IMR-90 (cell line): ENCODE measurements at regions not wholly inside any gene's neighbourhood (a gene's known extent, or its start where the extent isn't known, plus 50 kb on each side); places are given as distances from the start of the nearest gene placed in this dataset.

ENCODE experiments used
- ATAC-seq: fragments of 200-7000 bp; cut with Tn5 transposase; 2 replicates; pipeline ENCODE4 v1.9.1; 2020; ENCODE audit warnings: low read depth, mild to moderate bottlenecking, moderate library complexity
- BruUV-seq: library from RNA; stranded (reverse); fragments of 400-500 nt; replicated peaks from 2 replicates; lab custom pipeline; 2021; lab: Mats Ljungman, UMichigan
- CTCF ChIA-PET: fragments of 300-600 bp; formaldehyde crosslinking; extraction: SDS; loops from one replicate; lab custom pipeline; 2021; ENCODE audit warnings: antibody characterized with exemption; lab: Yijun Ruan, JAX
- POLR2A ChIA-PET: fragments of 300-600 bp; sonication (Branson Sonifier 250); formaldehyde crosslinking; loops from one replicate; lab custom pipeline; 2022; ENCODE audit warnings: antibody characterized with exemption; ENCODE audit not compliant: unreplicated experiment; lab: Charles Lee
- DNase-seq: peaks from one replicate; pipeline ENCODE4 v3.0.0; 2013
- H2AFZ ChIP-seq: replicated peaks from 2 replicates; pipeline ENCODE3; 2013; ENCODE audit warnings: low read length, mild to moderate bottlenecking; ENCODE audit not compliant: poor library complexity
- H2AK5ac ChIP-seq: 2 replicates; pipeline ENCODE4 v1.6.1; 2013; ENCODE audit warnings: low read depth, low read length, inconsistent platforms
- H2AK9ac ChIP-seq: replicated peaks from 2 replicates; pipeline ENCODE3; 2013; ENCODE audit warnings: mild to moderate bottlenecking, low read depth, low read length, moderate library complexity; ENCODE audit not compliant: poor library complexity
- H2BK120ac ChIP-seq: 2 replicates; pipeline ENCODE4 v1.6.1; 2013; ENCODE audit warnings: low read depth, low read length, inconsistent platforms
- H2BK15ac ChIP-seq: 3 replicates; pipeline ENCODE4 v1.6.1; 2013; ENCODE audit warnings: low read depth, low read length, inconsistent platforms
- H2BK20ac ChIP-seq: 2 replicates; pipeline ENCODE4 v1.6.1; 2013; ENCODE audit warnings: low read depth, mild to moderate bottlenecking, inconsistent platforms, low read length, moderate library complexity
- H2BK5ac ChIP-seq: 2 replicates; pipeline ENCODE4 v1.6.1; 2013; ENCODE audit warnings: mild to moderate bottlenecking, low read depth, low read length, inconsistent platforms; ENCODE audit not compliant: poor library complexity, severe bottlenecking
- H3K14ac ChIP-seq: replicated peaks from 2 replicates; pipeline ENCODE4 v1.6.1; 2013; ENCODE audit warnings: low read depth, low read length, inconsistent platforms
- H3K18ac ChIP-seq: 2 replicates; pipeline ENCODE4 v1.6.1; 2013; ENCODE audit warnings: low read depth, low read length, control low read depth
- H3K23ac ChIP-seq: 2 replicates; pipeline ENCODE4 v1.6.1; 2013; ENCODE audit warnings: low read depth, low read length, inconsistent platforms
- H3K27ac ChIP-seq: 2 replicates; pipeline ENCODE4 v1.5.1; 2013; ENCODE audit warnings: mild to moderate bottlenecking, control low read depth, low read length; ENCODE audit not compliant: insufficient read depth
- H3K27me3 ChIP-seq: 2 replicates; pipeline ENCODE4 v1.6.1; 2013; ENCODE audit warnings: low read length; ENCODE audit not compliant: control insufficient read depth, insufficient read depth
- H3K36me3 ChIP-seq: 2 replicates; pipeline ENCODE4 v1.6.1; 2013; ENCODE audit warnings: low read length, mixed read lengths; ENCODE audit not compliant: control insufficient read depth, insufficient read depth
- H3K4ac ChIP-seq: 2 replicates; pipeline ENCODE4 v1.6.1; 2013; ENCODE audit warnings: low read depth, low read length, inconsistent platforms
- H3K4me1 ChIP-seq: 2 replicates; pipeline ENCODE4 v1.6.1; 2013; ENCODE audit warnings: low read length, mixed read lengths; ENCODE audit not compliant: control insufficient read depth, insufficient read depth
- H3K4me2 ChIP-seq: 2 replicates; pipeline ENCODE4 v1.6.1; 2013; ENCODE audit warnings: low read depth, mild to moderate bottlenecking, control low read depth, low read length, moderate library complexity
- H3K4me3 ChIP-seq: 2 replicates; pipeline ENCODE4 v1.5.1; 2013; ENCODE audit warnings: low read depth, mild to moderate bottlenecking, control low read depth, low read length, moderate library complexity; ENCODE audit not compliant: insufficient read depth
- H3K56ac ChIP-seq: 2 replicates; pipeline ENCODE4 v1.6.1; 2013; ENCODE audit warnings: low read length, inconsistent platforms; ENCODE audit not compliant: insufficient read depth; ENCODE audit errors: extremely low read depth
- H3K79me1 ChIP-seq, 2 experiments: 2 replicates each; pipeline ENCODE4 v1.6.1; 2013; ENCODE audit warnings: low read length in 2 of 2, inconsistent platforms in 1 of 2, low read depth in 1 of 2
- H3K9ac ChIP-seq: 2 replicates; pipeline ENCODE4 v1.6.1; 2013; ENCODE audit warnings: low read depth, low read length, control low read depth
- H3K9me1 ChIP-seq: 2 replicates; pipeline ENCODE4 v1.6.1; 2013; ENCODE audit warnings: low read length, inconsistent platforms; ENCODE audit not compliant: insufficient read depth
- H3K9me3 ChIP-seq: 2 replicates; pipeline ENCODE4 v1.6.1; 2013; ENCODE audit warnings: low read length; ENCODE audit not compliant: control insufficient read depth, insufficient read depth
- H4K20me1 ChIP-seq: 2 replicates; pipeline ENCODE4 v1.6.1; 2013; ENCODE audit warnings: low read length, inconsistent platforms; ENCODE audit not compliant: insufficient read depth
- H4K5ac ChIP-seq: 2 replicates; pipeline ENCODE4 v1.6.1; 2013; ENCODE audit warnings: mild to moderate bottlenecking, low read depth, low read length, control low read depth
- H4K8ac ChIP-seq, 2 experiments: 2 replicates each; pipeline ENCODE4 v1.6.1; 2013; ENCODE audit warnings: low read depth in 2 of 2, low read length in 2 of 2, control low read depth in 1 of 2, inconsistent platforms in 1 of 2
- H4K91ac ChIP-seq: 2 replicates; pipeline ENCODE4 v1.6.1; 2013; ENCODE audit warnings: low read depth, low read length, inconsistent platforms; ENCODE audit not compliant: insufficient read depth
- BHLHE40 ChIP-seq: fragments of 150-350 bp; IDR thresholded peaks from 2 replicates; pipeline ENCODE4 v1.6.1; 2016; ENCODE audit warnings: mild to moderate bottlenecking, low read depth, low read length
- CEBPB ChIP-seq: IDR thresholded peaks from 2 replicates; pipeline ENCODE4 v1.6.1; 2012; ENCODE audit warnings: low read depth, low read length, improper control_type of control experiment
- CHD1 ChIP-seq: IDR thresholded peaks from 2 replicates; pipeline ENCODE4 v1.6.1; 2012; ENCODE audit warnings: low read depth, low read length, improper control_type of control experiment
- ELK1 ChIP-seq: fragments of 150-350 bp; IDR thresholded peaks from 2 replicates; pipeline ENCODE4 v1.6.1; 2016; ENCODE audit warnings: low read depth, mild to moderate bottlenecking, low read length, moderate library complexity, borderline replicate concordance
- FOS ChIP-seq: fragments of 150-350 bp; IDR thresholded peaks from 2 replicates; pipeline ENCODE4 v1.6.1; 2016; ENCODE audit warnings: low read depth, low read length
- MAFK ChIP-seq: IDR thresholded peaks from 2 replicates; pipeline ENCODE4 v1.6.1; 2012; ENCODE audit warnings: low read depth, low read length, improper control_type of control experiment
- MAZ ChIP-seq: IDR thresholded peaks from 2 replicates; pipeline ENCODE4 v1.6.1; 2012; ENCODE audit warnings: low read depth, mild to moderate bottlenecking, low read length, improper control_type of control experiment, moderate library complexity, borderline replicate concordance
- MXI1 ChIP-seq: IDR thresholded peaks from 2 replicates; pipeline ENCODE4 v1.6.1; 2012; ENCODE audit warnings: low read depth, mild to moderate bottlenecking, low read length, moderate library complexity, borderline replicate concordance
- NFE2L2 ChIP-seq: fragments of 150-350 bp; IDR thresholded peaks from 2 replicates; pipeline ENCODE4 v1.6.1; 2016; ENCODE audit warnings: low read depth, mild to moderate bottlenecking, low read length
- POLR2A ChIP-seq: IDR thresholded peaks from 2 replicates; pipeline ENCODE4 v1.6.1; 2012; ENCODE audit warnings: mild to moderate bottlenecking, low read depth, low read length
- RAD21 ChIP-seq: IDR thresholded peaks from 2 replicates; pipeline ENCODE4 v1.6.1; 2012; ENCODE audit warnings: low read length, improper control_type of control experiment
- RCOR1 ChIP-seq: IDR thresholded peaks from 2 replicates; pipeline ENCODE4 v1.6.1; 2012; ENCODE audit warnings: mild to moderate bottlenecking, low read length, improper control_type of control experiment; ENCODE audit not compliant: insufficient replicate concordance
- RFX5 ChIP-seq: IDR thresholded peaks from 2 replicates; pipeline ENCODE4 v1.8.0; 2012; ENCODE audit warnings: low read depth, mild to moderate bottlenecking, low read length, moderate library complexity
- SMC3 ChIP-seq: fragments of 150-350 bp; IDR thresholded peaks from 2 replicates; pipeline ENCODE4 v1.6.1; 2016; ENCODE audit warnings: low read depth, mild to moderate bottlenecking, antibody characterized with exemption, low read length, moderate library complexity
- WGBS, 2 experiments: methylation state at CpG; one replicate each; pipeline versions ENCODE4 v1.1.5 to v1.1.7; 2013; ENCODE audit warnings: missing lambda C conversion rate in 2 of 2; ENCODE audit not compliant: insufficient read length in 1 of 2; ENCODE audit errors: extremely low coverage in 2 of 2; 5-methylcytosine and 5-hydroxymethylcytosine counted together
- dilution Hi-C: fragments of 300-500 bp; cut with HindIII; formaldehyde crosslinking; loops from one replicate; pipeline ENCODE4 v1.14.3; 2018; ENCODE audit warnings: low sequenced_read_pairs; ENCODE audit not compliant: unreplicated experiment
- in situ Hi-C: fragments of 300-500 bp; cut with MboI; formaldehyde crosslinking; loops from 3 replicates; pipeline ENCODE4 v1.14.3; 2019; ENCODE audit warnings: low sequenced_read_pairs, inconsistent platforms, mixed read lengths
- intact Hi-C: fragments of 100-400 bp; cut with micrococcal nuclease; formaldehyde crosslinking; loops from 2 replicates; pipeline ENCODE4 v1.10.0; 2022
- TF ChIP-seq, protein P1 (sequence below): conservative IDR thresholded peaks from 2 replicates; pipeline ENCODE4 v1.5.1; 2012; ENCODE audit warnings: mild to moderate bottlenecking, low read depth, low read length, improper control_type of control experiment
- TF ChIP-seq, protein P2 (sequence below): fragments of 150-350 bp; IDR thresholded peaks from 2 replicates; pipeline ENCODE4 v1.6.1; 2017; ENCODE audit warnings: mild to moderate bottlenecking, antibody characterized with exemption, low read length, low read depth

DNA sequence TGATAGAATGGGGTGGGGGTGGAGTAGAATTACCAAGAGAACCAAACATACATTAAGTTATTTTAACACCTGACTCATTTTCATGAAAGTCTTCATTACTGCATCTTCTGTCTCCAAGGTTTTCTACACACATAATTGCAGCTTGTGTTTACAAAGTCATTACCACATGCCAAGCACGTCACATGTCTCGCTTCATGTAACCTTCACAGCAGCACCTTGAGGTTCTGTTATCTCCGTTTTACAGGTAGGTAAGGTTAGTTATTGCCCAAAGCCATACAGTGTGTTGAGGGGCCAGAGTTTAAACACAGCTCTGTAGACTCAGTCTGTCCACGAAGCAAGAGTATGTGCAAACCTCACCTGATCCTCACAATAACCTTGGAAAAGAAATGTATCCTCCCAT lies 64.3 kb upstream of the RBM19 start:
- Histone ChIP-seq H3K9me3 (no peaks in the 10 kb centered on the region), H3K14ac (no peak overlapping the region), H3K4me3 (no peak overlapping the region), H3K23ac (no peak overlapping the region), H3K4me2 (no peak overlapping the region), H3K4ac (no peak overlapping the region), H3K9ac (no peak overlapping the region), H2BK5ac (no peak overlapping the region), H2AFZ (no peak overlapping the region), H2AK9ac (no peak overlapping the region), H2BK15ac (no peak overlapping the region), H4K8ac (no peak overlapping the region), H4K91ac (no peak overlapping the region), H3K9me1 (no peaks in the 10 kb centered on the region), H3K36me3 (no peaks in the 10 kb centered on the region), H3K4me1 (no peaks in the 10 kb centered on the region), H4K20me1 (no peaks in the 10 kb centered on the region), H2BK120ac (no peak overlapping the region), H3K18ac (no peak overlapping the region), H3K56ac (no peak overlapping the region), H3K27me3 (peaks cover 1% of the 10 kb centered on the region; the same call in 1 of the 2 replicates), H3K79me1 (no peaks in the 10 kb centered on the region), H3K27ac (no peak overlapping the region), H2AK5ac (no peak overlapping the region), H4K5ac (no peak overlapping the region), H2BK20ac (no peak overlapping the region)
- no peak for TF ChIP-seq RFX5
- no peak for TF ChIP-seq RAD21
- no peak for TF ChIP-seq MXI1
- TF ChIP-seq CEBPB, result no peak
- TF ChIP-seq NFE2L2, result no peak
- TF ChIP-seq BHLHE40, result no peak
- no peak for TF ChIP-seq MAZ
- TF ChIP-seq RCOR1, result no peak
- no peak for TF ChIP-seq CHD1
- TF ChIP-seq, protein P1, sequence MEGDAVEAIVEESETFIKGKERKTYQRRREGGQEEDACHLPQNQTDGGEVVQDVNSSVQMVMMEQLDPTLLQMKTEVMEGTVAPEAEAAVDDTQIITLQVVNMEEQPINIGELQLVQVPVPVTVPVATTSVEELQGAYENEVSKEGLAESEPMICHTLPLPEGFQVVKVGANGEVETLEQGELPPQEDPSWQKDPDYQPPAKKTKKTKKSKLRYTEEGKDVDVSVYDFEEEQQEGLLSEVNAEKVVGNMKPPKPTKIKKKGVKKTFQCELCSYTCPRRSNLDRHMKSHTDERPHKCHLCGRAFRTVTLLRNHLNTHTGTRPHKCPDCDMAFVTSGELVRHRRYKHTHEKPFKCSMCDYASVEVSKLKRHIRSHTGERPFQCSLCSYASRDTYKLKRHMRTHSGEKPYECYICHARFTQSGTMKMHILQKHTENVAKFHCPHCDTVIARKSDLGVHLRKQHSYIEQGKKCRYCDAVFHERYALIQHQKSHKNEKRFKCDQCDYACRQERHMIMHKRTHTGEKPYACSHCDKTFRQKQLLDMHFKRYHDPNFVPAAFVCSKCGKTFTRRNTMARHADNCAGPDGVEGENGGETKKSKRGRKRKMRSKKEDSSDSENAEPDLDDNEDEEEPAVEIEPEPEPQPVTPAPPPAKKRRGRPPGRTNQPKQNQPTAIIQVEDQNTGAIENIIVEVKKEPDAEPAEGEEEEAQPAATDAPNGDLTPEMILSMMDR, result no peak
- TF ChIP-seq POLR2A, result no peak
- TF ChIP-seq ELK1, result no peak
- no peak for TF ChIP-seq SMC3
- no peak for TF ChIP-seq FOS
- TF ChIP-seq, protein P2, sequence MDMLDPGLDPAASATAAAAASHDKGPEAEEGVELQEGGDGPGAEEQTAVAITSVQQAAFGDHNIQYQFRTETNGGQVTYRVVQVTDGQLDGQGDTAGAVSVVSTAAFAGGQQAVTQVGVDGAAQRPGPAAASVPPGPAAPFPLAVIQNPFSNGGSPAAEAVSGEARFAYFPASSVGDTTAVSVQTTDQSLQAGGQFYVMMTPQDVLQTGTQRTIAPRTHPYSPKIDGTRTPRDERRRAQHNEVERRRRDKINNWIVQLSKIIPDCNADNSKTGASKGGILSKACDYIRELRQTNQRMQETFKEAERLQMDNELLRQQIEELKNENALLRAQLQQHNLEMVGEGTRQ, result no peak
- TF ChIP-seq MAFK, result no peak
- ATAC-seq (no peak), DNase-seq (no peak)
- BruUV-seq, result no TSS peak
- intact Hi-C loops, result no loop called here
- POLR2A ChIA-PET, result no interaction called here
- WGBS, 2 experiments, result 17% methylated on average over 1 of the region's 4 CpGs; no CpG with 5 or more reads in 1 of the 2 experiments
- CTCF ChIA-PET, result no interaction called here
- dilution Hi-C loops, result no loop called here
- in situ Hi-C loops, result no loop called here
